AG04449 (cell line): ENCODE measurements at regions not wholly inside any gene's neighbourhood (a gene's known extent, or its start where the extent isn't known, plus 50 kb on each side); places are given as distances from the start of the nearest gene placed in this dataset.

Experiments used
- CTCF ChIA-PET: fragments of 350-600 bp; formaldehyde crosslinking; extraction: SDS; loops from one replicate; lab custom pipeline; 2021; ENCODE audit warnings: antibody characterized with exemption; lab: Yijun Ruan, JAX
- POLR2A ChIA-PET: fragments of 400-600, 350-600 bp; formaldehyde crosslinking; extraction: SDS; loops from one replicate; lab custom pipeline; 2020; ENCODE audit warnings: antibody characterized with exemption, inconsistent platforms; lab: Yijun Ruan, JAX
- DNase-seq: peaks from one replicate; pipeline ENCODE4 v3.0.0-alpha.2; 2010; ENCODE audit warnings: low read depth, low spot score
- H3K4me3 ChIP-seq: 2 replicates; pipeline ENCODE4 v1.5.1; 2011; ENCODE audit warnings: low read depth, mild to moderate bottlenecking, control low read depth, low read length
- CTCF ChIP-seq: IDR thresholded peaks from one replicate; pipeline ENCODE4 v1.5.1; 2011; ENCODE audit warnings: mild to moderate bottlenecking, moderate library complexity, low read length, control low read depth, inconsistent platforms; ENCODE audit not compliant: insufficient read depth; ENCODE audit errors: missing control alignments

- TF ChIP-seq CTCF, result no peak
- CTCF ChIA-PET, result no interaction called here
- no peak for DNase-seq
- POLR2A ChIA-PET, result no interaction called here
- no peak overlapping the region for H3K4me3 ChIP-seq
Observed at GRCh38 chr9:135240871-135241311, 153.4 kb downstream of the OLFM1 start.

- POLR2A ChIA-PET, result no interaction called here
- TF ChIP-seq CTCF, result no peak
- no peak for DNase-seq
- CTCF ChIA-PET, result no interaction called here
- no peak overlapping the region for H3K4me3 ChIP-seq
Observed at GRCh38 chr9:135241381-135242048, 154.0 kb downstream of the OLFM1 start.

GRCh38 chr9:135242049-135242396 is 154.6 kb downstream of the OLFM1 start:
- CTCF ChIA-PET, result no interaction called here
- no peak for DNase-seq
- H3K4me3 ChIP-seq, result no peak overlapping the region
- POLR2A ChIA-PET, result no interaction called here
- no peak for TF ChIP-seq CTCF

- no peak overlapping the region for H3K4me3 ChIP-seq
- no peak for TF ChIP-seq CTCF
- POLR2A ChIA-PET, result no interaction called here
- DNase-seq, result no peak
- CTCF ChIA-PET, result no interaction called here
Observed at GRCh38 chr9:135242406-135242805, 154.9 kb downstream of the OLFM1 start.

GRCh38 chr9:135243201-135244190 is 156.0 kb downstream of the OLFM1 start:
- no peak for TF ChIP-seq CTCF
- CTCF ChIA-PET, result no interaction called here
- POLR2A ChIA-PET, result no interaction called here
- no peak overlapping the region for H3K4me3 ChIP-seq
- no peak for DNase-seq
